HUES48 (cell line): ENCODE measurements at regions not wholly inside any gene's neighbourhood (a gene's known extent, or its start where the extent isn't known, plus 50 kb on each side); places are given as distances from the start of the nearest gene placed in this dataset.

Experiments used
- H3K27ac ChIP-seq: one replicate; pipeline ENCODE4 v1.7.0; 2013; ENCODE audit warnings: low read depth, low read length, inconsistent platforms
- H3K27me3 ChIP-seq: 2 replicates; pipeline ENCODE4 v1.6.1; 2013; ENCODE audit warnings: mild to moderate bottlenecking, low read length; ENCODE audit not compliant: control insufficient read depth, insufficient read depth
- H3K36me3 ChIP-seq: 2 replicates; pipeline ENCODE4 v1.6.1; 2013; ENCODE audit warnings: low read length; ENCODE audit not compliant: control insufficient read depth, insufficient read depth
- H3K4me1 ChIP-seq: 2 replicates; pipeline ENCODE4 v1.6.1; 2013; ENCODE audit warnings: mild to moderate bottlenecking, low read length; ENCODE audit not compliant: control insufficient read depth, insufficient read depth
- H3K4me3 ChIP-seq: 2 replicates; pipeline ENCODE4 v1.5.1; 2013; ENCODE audit warnings: mild to moderate bottlenecking, low read depth, low read length
- H3K9ac ChIP-seq: 2 replicates; pipeline ENCODE4 v1.6.1; 2013; ENCODE audit warnings: mild to moderate bottlenecking, low read depth, low read length, moderate library complexity
- H3K9me3 ChIP-seq: 2 replicates; pipeline ENCODE4 v1.6.1; 2013; ENCODE audit warnings: low read length; ENCODE audit not compliant: control insufficient read depth, insufficient read depth

- Histone ChIP-seq H3K4me3 (no peak overlapping the region), H3K9me3 (no peaks in the 10 kb centered on the region), H3K27me3 (no peaks in the 10 kb centered on the region), H3K27ac (no peak overlapping the region), H3K4me1 (no peaks in the 10 kb centered on the region), H3K9ac (no peak overlapping the region), H3K36me3 (no peaks in the 10 kb centered on the region)
Observed at GRCh38 chr7:98040626-98041360, 50.8 kb upstream of the OCM2 start.

GRCh38 chr7:98046816-98047215, 56.8 kb upstream of the OCM2 start:
- no peak overlapping the region for H3K4me3 ChIP-seq
- no peaks in the 10 kb centered on the region for H3K9me3 ChIP-seq
- H3K9ac ChIP-seq = no peak overlapping the region
- no peaks in the 10 kb centered on the region for H3K36me3 ChIP-seq
- H3K27me3 ChIP-seq = no peaks in the 10 kb centered on the region
- no peak overlapping the region for H3K27ac ChIP-seq
- H3K4me1 ChIP-seq = no peaks in the 10 kb centered on the region

GRCh38 chr7:98049034-98049433, 57.6 kb upstream of the LMTK2 start:
- Histone ChIP-seq H3K4me3 (no peak overlapping the region), H3K36me3 (no peaks in the 10 kb centered on the region), H3K9ac (no peak overlapping the region), H3K9me3 (no peaks in the 10 kb centered on the region), H3K4me1 (no peaks in the 10 kb centered on the region), H3K27ac (peak overlapping the region; percentile 54), H3K27me3 (no peaks in the 10 kb centered on the region)

- H3K27ac ChIP-seq = no peak overlapping the region
- H3K27me3 ChIP-seq = no peaks in the 10 kb centered on the region
- no peaks in the 10 kb centered on the region for H3K9me3 ChIP-seq
- no peaks in the 10 kb centered on the region for H3K4me1 ChIP-seq
- H3K36me3 ChIP-seq = no peaks in the 10 kb centered on the region
- peak overlapping the region; percentile 44 for H3K4me3 ChIP-seq
- H3K9ac ChIP-seq = no peak overlapping the region
Observed at GRCh38 chr7:98051118-98051744, 55.4 kb upstream of the LMTK2 start.

- Histone ChIP-seq H3K4me3 (no peak overlapping the region), H3K27me3 (no peaks in the 10 kb centered on the region), H3K4me1 (no peaks in the 10 kb centered on the region), H3K9ac (no peak overlapping the region), H3K27ac (no peak overlapping the region), H3K36me3 (no peaks in the 10 kb centered on the region), H3K9me3 (no peaks in the 10 kb centered on the region)
Observed at GRCh38 chr7:98054585-98054984, 52.1 kb upstream of the LMTK2 start.

GRCh38 chr7:98056580-98056979, 50.1 kb upstream of the LMTK2 start:
- no peak overlapping the region for H3K9ac ChIP-seq
- H3K36me3 ChIP-seq = no peaks in the 10 kb centered on the region
- H3K9me3 ChIP-seq = no peaks in the 10 kb centered on the region
- H3K27ac ChIP-seq = no peak overlapping the region
- H3K4me1 ChIP-seq = no peaks in the 10 kb centered on the region
- H3K27me3 ChIP-seq = no peaks in the 10 kb centered on the region
- H3K4me3 ChIP-seq = no peak overlapping the region
